ENCODE measurements at regions not wholly inside any gene's neighbourhood (a gene's known extent, or its start where the extent isn't known, plus 50 kb on each side); places are given as distances from the start of the nearest gene placed in this dataset.

DNA sequence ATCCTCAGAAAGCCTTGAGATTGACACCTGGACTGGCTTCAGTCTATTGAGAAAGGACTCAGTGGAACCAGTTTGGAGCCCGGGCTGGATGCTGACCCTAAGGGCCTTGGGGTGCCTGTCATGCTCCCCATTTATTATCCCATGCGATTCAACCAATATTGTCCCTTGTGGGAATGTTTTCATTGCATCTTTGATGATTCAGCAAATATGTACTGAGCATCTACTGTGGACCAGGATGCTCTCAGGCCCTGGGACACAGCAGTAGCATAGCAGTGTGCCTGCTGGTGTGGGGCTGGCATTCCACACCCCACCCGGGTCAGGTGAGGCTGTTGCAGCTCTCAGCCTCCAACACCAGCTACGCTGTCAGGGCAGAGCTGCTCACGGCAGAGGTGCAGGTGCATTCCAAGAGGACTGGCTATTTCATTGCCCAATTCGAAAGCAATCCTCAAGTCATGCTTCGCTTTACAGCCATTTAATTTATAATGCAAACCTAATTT lies 586.0 kb downstream of the TCERG1L start:
- TF ChIP-seq POLR2A (IDR thresholded peaks at IDR 0.05) = no peak
- TF ChIP-seq, protein P1, sequence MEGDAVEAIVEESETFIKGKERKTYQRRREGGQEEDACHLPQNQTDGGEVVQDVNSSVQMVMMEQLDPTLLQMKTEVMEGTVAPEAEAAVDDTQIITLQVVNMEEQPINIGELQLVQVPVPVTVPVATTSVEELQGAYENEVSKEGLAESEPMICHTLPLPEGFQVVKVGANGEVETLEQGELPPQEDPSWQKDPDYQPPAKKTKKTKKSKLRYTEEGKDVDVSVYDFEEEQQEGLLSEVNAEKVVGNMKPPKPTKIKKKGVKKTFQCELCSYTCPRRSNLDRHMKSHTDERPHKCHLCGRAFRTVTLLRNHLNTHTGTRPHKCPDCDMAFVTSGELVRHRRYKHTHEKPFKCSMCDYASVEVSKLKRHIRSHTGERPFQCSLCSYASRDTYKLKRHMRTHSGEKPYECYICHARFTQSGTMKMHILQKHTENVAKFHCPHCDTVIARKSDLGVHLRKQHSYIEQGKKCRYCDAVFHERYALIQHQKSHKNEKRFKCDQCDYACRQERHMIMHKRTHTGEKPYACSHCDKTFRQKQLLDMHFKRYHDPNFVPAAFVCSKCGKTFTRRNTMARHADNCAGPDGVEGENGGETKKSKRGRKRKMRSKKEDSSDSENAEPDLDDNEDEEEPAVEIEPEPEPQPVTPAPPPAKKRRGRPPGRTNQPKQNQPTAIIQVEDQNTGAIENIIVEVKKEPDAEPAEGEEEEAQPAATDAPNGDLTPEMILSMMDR (IDR thresholded peaks at IDR 0.05) = no peak
